IPS-20b (cell line): ENCODE measurements at regions not wholly inside any gene's neighbourhood (a gene's known extent, or its start where the extent isn't known, plus 50 kb on each side); places are given as distances from the start of the nearest gene placed in this dataset.

Source experiments
- H3K27ac ChIP-seq: one replicate; pipeline ENCODE4 v1.5.1; 2013; ENCODE audit warnings: low read length
- H3K27me3 ChIP-seq: 2 replicates; pipeline ENCODE4 v1.6.1; 2013; ENCODE audit warnings: mild to moderate bottlenecking, low read length, inconsistent platforms; ENCODE audit not compliant: insufficient read depth
- H3K36me3 ChIP-seq: 2 replicates; pipeline ENCODE4 v1.6.1; 2013; ENCODE audit warnings: low read depth, mild to moderate bottlenecking, inconsistent platforms, low read length, moderate library complexity; ENCODE audit not compliant: insufficient read depth
- H3K4me1 ChIP-seq: 2 replicates; pipeline ENCODE4 v1.6.1; 2013; ENCODE audit warnings: mild to moderate bottlenecking, control low read depth, inconsistent platforms, low read length, moderate library complexity; ENCODE audit not compliant: insufficient read depth
- H3K4me3 ChIP-seq: 2 replicates; pipeline ENCODE4 v1.5.1; 2013; ENCODE audit warnings: mild to moderate bottlenecking, low read length, inconsistent platforms
- H3K9ac ChIP-seq: 2 replicates; pipeline ENCODE4 v1.6.1; 2013; ENCODE audit warnings: low read depth, mild to moderate bottlenecking, inconsistent platforms, low read length, moderate library complexity
- H3K9me3 ChIP-seq: 2 replicates; pipeline ENCODE4 v1.6.1; 2013; ENCODE audit warnings: mild to moderate bottlenecking, low read depth, low read length, inconsistent platforms; ENCODE audit not compliant: insufficient read depth

- no peaks in the 10 kb centered on the region for H3K4me1 ChIP-seq
- H3K4me3 ChIP-seq = no peak overlapping the region
- H3K36me3 ChIP-seq = no peaks in the 10 kb centered on the region
- no peaks in the 10 kb centered on the region for H3K9me3 ChIP-seq
- H3K27me3 ChIP-seq = no peaks in the 10 kb centered on the region
- H3K9ac ChIP-seq = no peak overlapping the region
- H3K27ac ChIP-seq = no peak overlapping the region
Observed at GRCh38 chr1:169005776-169006175, 100.7 kb upstream of the ATP1B1 start.

- Histone ChIP-seq H3K27me3 (no peaks in the 10 kb centered on the region), H3K27ac (no peak overlapping the region), H3K9ac (no peak overlapping the region), H3K9me3 (no peaks in the 10 kb centered on the region), H3K4me1 (no peaks in the 10 kb centered on the region), H3K4me3 (no peak overlapping the region), H3K36me3 (no peaks in the 10 kb centered on the region)
Observed at GRCh38 chr1:169009666-169010065, 96.8 kb upstream of the ATP1B1 start.

DNA sequence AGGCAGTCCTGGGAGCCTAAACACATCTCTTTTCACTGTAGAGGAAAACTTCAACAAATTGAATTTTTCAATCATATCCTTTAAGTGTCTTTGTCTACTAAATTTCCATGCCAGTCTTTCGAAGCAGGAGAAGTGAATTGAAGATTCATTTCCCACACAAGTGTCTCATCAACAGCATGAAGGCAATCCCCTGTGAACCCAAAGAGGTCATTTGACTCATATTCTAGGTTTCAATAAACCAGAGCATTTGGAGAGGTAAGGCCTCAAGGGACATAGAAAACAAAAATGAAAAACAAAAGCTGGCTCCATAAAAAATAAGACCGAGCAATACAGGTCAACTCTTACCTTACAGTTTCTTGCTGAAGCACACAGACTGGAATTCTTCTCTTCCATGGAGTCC lies 94.1 kb upstream of the ATP1B1 start:
- Histone ChIP-seq H3K9ac (no peak overlapping the region), H3K4me3 (no peak overlapping the region), H3K9me3 (no peaks in the 10 kb centered on the region), H3K36me3 (no peaks in the 10 kb centered on the region), H3K27me3 (no peaks in the 10 kb centered on the region), H3K27ac (no peak overlapping the region), H3K4me1 (no peaks in the 10 kb centered on the region)

GRCh38 chr1:169013821-169014220 lies 92.7 kb upstream of the ATP1B1 start:
- H3K27me3 ChIP-seq = no peaks in the 10 kb centered on the region
- H3K4me3 ChIP-seq = no peak overlapping the region
- no peak overlapping the region for H3K27ac ChIP-seq
- no peaks in the 10 kb centered on the region for H3K4me1 ChIP-seq
- no peaks in the 10 kb centered on the region for H3K9me3 ChIP-seq
- no peak overlapping the region for H3K9ac ChIP-seq
- H3K36me3 ChIP-seq = no peaks in the 10 kb centered on the region

- Histone ChIP-seq H3K36me3 (no peaks in the 10 kb centered on the region), H3K4me1 (no peaks in the 10 kb centered on the region), H3K4me3 (no peak overlapping the region), H3K9ac (no peak overlapping the region), H3K27me3 (no peaks in the 10 kb centered on the region), H3K9me3 (no peaks in the 10 kb centered on the region), H3K27ac (no peak overlapping the region)
Observed at GRCh38 chr1:169015464-169015863, 91.0 kb upstream of the ATP1B1 start.

GRCh38 chr1:169018751-169019150 lies 87.7 kb upstream of the ATP1B1 start:
- Histone ChIP-seq H3K27ac (no peak overlapping the region), H3K4me1 (no peaks in the 10 kb centered on the region), H3K4me3 (no peak overlapping the region), H3K9ac (no peak overlapping the region), H3K36me3 (no peaks in the 10 kb centered on the region), H3K9me3 (no peaks in the 10 kb centered on the region), H3K27me3 (no peaks in the 10 kb centered on the region)

DNA sequence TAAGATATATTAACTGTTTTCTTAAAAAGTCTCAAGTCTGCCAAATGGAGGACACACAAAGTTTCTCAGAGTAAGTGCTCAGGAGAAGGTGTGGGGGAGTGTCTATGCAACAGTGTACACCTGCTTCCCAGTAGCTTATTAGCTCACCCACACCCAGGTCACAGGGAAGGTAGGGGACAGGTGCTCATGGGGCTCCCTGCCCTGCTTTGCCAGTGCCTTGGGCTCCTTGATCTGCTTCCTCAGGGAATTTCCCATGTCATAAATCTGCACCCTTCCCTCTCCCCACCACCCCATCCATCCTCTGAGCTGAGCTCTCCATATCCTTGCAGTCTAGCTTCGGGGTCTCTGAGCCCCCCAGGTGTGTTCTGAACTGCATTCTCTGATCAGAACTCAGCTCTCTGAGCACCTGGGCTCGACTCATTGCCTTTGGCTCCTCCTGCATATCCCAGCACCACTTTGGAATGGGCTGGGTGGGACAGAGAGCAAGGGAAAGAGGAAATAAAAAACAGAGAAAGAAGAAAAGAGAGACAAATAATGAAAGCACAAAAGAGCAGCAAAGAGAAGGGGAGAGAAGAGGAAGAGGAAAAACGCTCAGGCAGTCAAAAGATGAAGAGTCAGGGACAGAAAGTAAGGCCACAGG lies 87.0 kb upstream of the ATP1B1 start:
- H3K4me3 ChIP-seq = no peak overlapping the region
- H3K36me3 ChIP-seq = no peaks in the 10 kb centered on the region
- no peak overlapping the region for H3K27ac ChIP-seq
- no peaks in the 10 kb centered on the region for H3K9me3 ChIP-seq
- H3K27me3 ChIP-seq = no peaks in the 10 kb centered on the region
- H3K9ac ChIP-seq = no peak overlapping the region
- H3K4me1 ChIP-seq = no peaks in the 10 kb centered on the region

DNA sequence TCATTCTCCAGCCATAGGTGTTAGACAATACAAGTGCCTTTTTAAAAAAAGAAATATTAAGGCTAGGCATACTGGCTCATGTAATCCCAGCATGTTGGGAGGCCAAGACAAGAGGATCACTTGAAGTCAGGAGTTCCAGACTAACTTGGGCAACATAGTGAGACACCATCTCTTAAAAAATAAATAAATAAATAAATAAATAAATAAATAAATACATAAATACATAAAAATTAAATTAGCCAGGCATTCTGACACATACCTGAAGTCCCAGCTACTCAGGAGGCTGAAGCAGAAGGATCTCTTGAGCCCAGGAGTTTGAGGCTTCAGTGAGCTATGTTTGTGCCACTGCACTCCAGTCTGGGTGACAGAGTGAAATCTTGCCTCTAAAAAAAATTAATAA lies 85.8 kb upstream of the ATP1B1 start:
- Histone ChIP-seq H3K9ac (no peak overlapping the region), H3K4me3 (no peak overlapping the region), H3K27ac (no peak overlapping the region), H3K36me3 (no peaks in the 10 kb centered on the region), H3K4me1 (no peaks in the 10 kb centered on the region), H3K9me3 (no peaks in the 10 kb centered on the region), H3K27me3 (no peaks in the 10 kb centered on the region)

GRCh38 chr1:169022648-169023047 lies 83.8 kb upstream of the ATP1B1 start:
- Histone ChIP-seq H3K27ac (no peak overlapping the region), H3K27me3 (no peaks in the 10 kb centered on the region), H3K4me1 (no peaks in the 10 kb centered on the region), H3K9me3 (no peaks in the 10 kb centered on the region), H3K36me3 (no peaks in the 10 kb centered on the region), H3K9ac (no peak overlapping the region), H3K4me3 (no peak overlapping the region)

DNA sequence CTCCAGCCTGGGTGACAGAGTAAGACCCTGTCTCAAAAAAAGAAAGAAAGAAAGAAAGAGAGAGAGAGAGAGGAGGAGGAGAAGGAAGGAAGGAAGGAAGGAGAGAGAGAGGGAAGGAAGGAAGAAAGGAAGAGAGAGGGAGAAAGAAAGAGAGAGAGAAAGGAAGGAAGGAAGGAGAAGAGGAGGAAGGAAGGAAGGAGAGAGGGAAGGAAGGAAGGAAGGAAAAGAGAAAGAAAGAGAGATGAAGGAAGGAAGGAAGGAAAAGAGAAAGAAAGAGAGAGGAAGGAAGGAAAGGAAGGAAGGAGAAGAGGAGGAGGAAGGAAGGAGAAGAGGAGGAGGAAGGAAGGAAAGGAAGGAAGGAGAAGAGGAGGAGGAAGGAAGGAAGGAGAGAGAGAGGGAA lies 82.2 kb upstream of the ATP1B1 start:
- H3K9me3 ChIP-seq = no peaks in the 10 kb centered on the region
- H3K9ac ChIP-seq = no peak overlapping the region
- H3K27me3 ChIP-seq = no peaks in the 10 kb centered on the region
- H3K36me3 ChIP-seq = no peaks in the 10 kb centered on the region
- H3K4me1 ChIP-seq = no peaks in the 10 kb centered on the region
- no peak overlapping the region for H3K4me3 ChIP-seq
- H3K27ac ChIP-seq = no peak overlapping the region

- no peaks in the 10 kb centered on the region for H3K4me1 ChIP-seq
- H3K9ac ChIP-seq = no peak overlapping the region
- H3K36me3 ChIP-seq = no peaks in the 10 kb centered on the region
- no peaks in the 10 kb centered on the region for H3K9me3 ChIP-seq
- no peak overlapping the region for H3K27ac ChIP-seq
- H3K4me3 ChIP-seq = no peak overlapping the region
- no peaks in the 10 kb centered on the region for H3K27me3 ChIP-seq
Observed at GRCh38 chr1:169024800-169025271, 81.7 kb upstream of the ATP1B1 start.

DNA sequence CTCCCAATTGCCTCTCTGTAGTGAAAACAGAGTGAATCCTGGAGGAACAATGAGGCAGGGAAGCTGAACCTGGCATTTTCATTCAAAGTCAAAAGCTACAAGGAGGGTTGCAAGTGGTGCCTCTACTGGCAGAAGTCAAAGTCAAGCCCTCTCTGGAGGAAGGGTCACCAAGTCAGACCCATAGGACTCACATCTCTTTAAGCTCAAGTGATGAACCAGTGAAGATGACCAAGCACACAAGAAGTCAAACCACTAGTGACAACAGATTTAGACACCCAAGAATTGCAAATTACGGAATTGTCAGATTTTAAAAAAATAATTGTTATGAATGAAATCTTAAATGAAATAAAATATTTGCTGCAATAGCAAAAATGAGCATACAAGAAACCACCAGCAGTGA lies 81.1 kb upstream of the ATP1B1 start:
- Histone ChIP-seq H3K9ac (no peak overlapping the region), H3K9me3 (no peaks in the 10 kb centered on the region), H3K4me1 (no peaks in the 10 kb centered on the region), H3K27ac (no peak overlapping the region), H3K4me3 (no peak overlapping the region), H3K36me3 (no peaks in the 10 kb centered on the region), H3K27me3 (no peaks in the 10 kb centered on the region)
